ENCODE measurements at regions not wholly inside any gene's neighbourhood (a gene's known extent, or its start where the extent isn't known, plus 50 kb on each side); places are given as distances from the start of the nearest gene placed in this dataset.

GRCh38 chr6:114467931-114468330 is 125.1 kb upstream of the HS3ST5 start:
- BruUV-seq (replicated peaks) = no TSS peak
- in situ Hi-C loops (cut with HindIII; ENCODE audit: low pct_unique_long_range_greater_than_20kb, low sequenced_read_pairs) (no loop called here), intact Hi-C loops (cut with micrococcal nuclease; ENCODE audit: unreplicated experiment) (loop anchor here (2.0 kb wide), 1 partner anchor 71 kb away; no protein-coding TSS in a partner anchor)
- Histone ChIP-seq H3K27me3 (ENCODE audit: control insufficient read depth, insufficient read depth, low read length) (no peaks in the 10 kb centered on the region), H3K4me3 (ENCODE audit: low read depth in 2 of 2, low read length in 2 of 2) (no peak overlapping the region), H3K27ac (ENCODE audit: low read length) (no peak overlapping the region), H3K4me1 (ENCODE audit: control insufficient read depth, insufficient read depth, low read length) (no peaks in the 10 kb centered on the region), H3K9me3 (ENCODE audit: control insufficient read depth, insufficient read depth, low read depth, low read length) (peaks cover 4% of the 10 kb centered on the region; the same call in 1 of the 2 replicates), H3K36me3 (ENCODE audit: control insufficient read depth, insufficient read depth, low read length) (no peaks in the 10 kb centered on the region)
- DNase-seq (ENCODE audit: low read depth, low spot score) (no peak), ATAC-seq (no peak)
- ChIA-PET CTCF (no interaction called here), POLR2A (no interaction called here)
- no peak for TF ChIP-seq CTCF (IDR thresholded peaks at IDR 0.05)

GRCh38 chr6:114465511-114465910 is 122.7 kb upstream of the HS3ST5 start:
- BruUV-seq (replicated peaks) = no TSS peak
- Histone ChIP-seq H3K4me1 (ENCODE audit: control insufficient read depth, insufficient read depth, low read length) (no peaks in the 10 kb centered on the region), H3K27ac (ENCODE audit: low read length) (no peak overlapping the region), H3K4me3 (ENCODE audit: low read depth in 2 of 2, low read length in 2 of 2) (no peak overlapping the region), H3K36me3 (ENCODE audit: control insufficient read depth, insufficient read depth, low read length) (no peaks in the 10 kb centered on the region), H3K27me3 (ENCODE audit: control insufficient read depth, insufficient read depth, low read length) (no peaks in the 10 kb centered on the region), H3K9me3 (ENCODE audit: control insufficient read depth, insufficient read depth, low read depth, low read length) (peaks cover 4% of the 10 kb centered on the region; the same call in 1 of the 2 replicates)
- intact Hi-C loops (cut with micrococcal nuclease; ENCODE audit: unreplicated experiment) (no loop called here), in situ Hi-C loops (cut with HindIII; ENCODE audit: low pct_unique_long_range_greater_than_20kb, low sequenced_read_pairs) (no loop called here)
- POLR2A ChIA-PET = no interaction called here
- CTCF ChIA-PET = no interaction called here
- no peak for DNase-seq (ENCODE audit: low read depth, low spot score)
- no peak for ATAC-seq
- TF ChIP-seq SIN3A (IDR thresholded peaks at IDR 0.05; ENCODE audit: borderline replicate concordance, insufficient read depth, low read depth, low read length) = no peak
- TF ChIP-seq CTCF (IDR thresholded peaks at IDR 0.05) = no peak
- TF ChIP-seq TCF7L2 (IDR thresholded peaks at IDR 0.05; ENCODE audit: low read depth, low read length) = no peak
- no peak for TF ChIP-seq POLR2AphosphoS5 (IDR thresholded peaks at IDR 0.05; ENCODE audit: low read depth, low read length)
- TF ChIP-seq REST (IDR thresholded peaks at IDR 0.05; ENCODE audit: insufficient read depth in 1 of 2, low read depth in 2 of 2, low read length in 1 of 2) = no peak
